Neuronal stem cell (in vitro differentiated cells): ENCODE measurements at regions not wholly inside any gene's neighbourhood (a gene's known extent, or its start where the extent isn't known, plus 50 kb on each side); places are given as distances from the start of the nearest gene placed in this dataset.

ENCODE experiments used
- DNase-seq: peaks from one replicate; pipeline ENCODE4 v3.0.0-alpha.2; 2013; ENCODE audit warnings: low spot score
- H2AFZ ChIP-seq: one replicate; pipeline ENCODE4 v1.6.1; 2013; ENCODE audit warnings: mild to moderate bottlenecking, low read length, inconsistent platforms
- H2AK5ac ChIP-seq: 2 replicates; pipeline ENCODE4 v1.6.1; 2013; ENCODE audit warnings: low read depth, mild to moderate bottlenecking, inconsistent platforms, low read length, moderate library complexity, mixed read lengths
- H2BK120ac ChIP-seq: 2 replicates; pipeline ENCODE4 v1.6.1; 2013; ENCODE audit warnings: low read depth, mild to moderate bottlenecking, inconsistent platforms, low read length, moderate library complexity, mixed read lengths
- H2BK12ac ChIP-seq: one replicate; pipeline ENCODE4 v1.6.1; 2013; ENCODE audit warnings: low read length, inconsistent platforms
- H2BK15ac ChIP-seq: 2 replicates; pipeline ENCODE4 v1.6.1; 2013; ENCODE audit warnings: mild to moderate bottlenecking, low read length, inconsistent platforms, mixed read lengths
- H2BK5ac ChIP-seq: one replicate; pipeline ENCODE4 v1.6.1; 2013; ENCODE audit warnings: inconsistent platforms, mild to moderate bottlenecking, low read length, moderate library complexity
- H3K14ac ChIP-seq: one replicate; pipeline ENCODE4 v1.6.1; 2013; ENCODE audit warnings: low read length, inconsistent platforms
- H3K18ac ChIP-seq: 2 replicates; pipeline ENCODE4 v1.6.1; 2013; ENCODE audit warnings: low read length, inconsistent platforms
- H3K23ac ChIP-seq: 2 replicates; pipeline ENCODE4 v1.6.1; 2013; ENCODE audit warnings: low read depth, mild to moderate bottlenecking, mixed read lengths, low read length, inconsistent platforms; ENCODE audit not compliant: poor library complexity
- H3K27ac ChIP-seq: replicated peaks from 3 replicates; pipeline ENCODE4 v1.5.1; 2013; ENCODE audit warnings: low read length, inconsistent platforms
- H3K27me3 ChIP-seq, 3 experiments: 2 replicates each; pipeline ENCODE4 v1.6.1; 2013; ENCODE audit warnings: low read length in 3 of 3, mild to moderate bottlenecking in 2 of 3, inconsistent platforms in 1 of 3, low read depth in 1 of 3, mixed read lengths in 1 of 3, moderate library complexity in 1 of 3; ENCODE audit not compliant: control insufficient read depth in 3 of 3, insufficient read depth in 3 of 3
- H3K36me3 ChIP-seq, 2 donors: replicated peaks in 1 of 2; 2 replicates each; pipeline ENCODE4 v1.6.1; 2013; ENCODE audit warnings: low read length in 2 of 2; ENCODE audit not compliant: control insufficient read depth in 2 of 2, insufficient read depth in 2 of 2
- H3K4ac ChIP-seq: 2 replicates; pipeline ENCODE4 v1.6.1; 2013; ENCODE audit warnings: inconsistent platforms, mild to moderate bottlenecking, low read length, moderate library complexity
- H3K4me1 ChIP-seq, 2 donors: 1 replicate in 1 of 2; 2 replicates in 1 of 2; pipeline ENCODE4 v1.6.1; 2013; ENCODE audit warnings: low read length in 2 of 2, low read depth in 1 of 2; ENCODE audit not compliant: control insufficient read depth in 2 of 2, insufficient read depth in 1 of 2
- H3K4me2 ChIP-seq: one replicate; pipeline ENCODE4 v1.6.1; 2013; ENCODE audit warnings: mild to moderate bottlenecking, low read length, inconsistent platforms; ENCODE audit not compliant: insufficient read depth, poor library complexity, severe bottlenecking
- H3K4me3 ChIP-seq, 2 donors: 2 replicates each; pipeline ENCODE4 v1.5.1; 2013; ENCODE audit warnings: low read length in 2 of 2, mild to moderate bottlenecking in 2 of 2, inconsistent platforms in 1 of 2, moderate library complexity in 1 of 2
- H3K79me1 ChIP-seq: one replicate; pipeline ENCODE4 v1.6.1; 2013; ENCODE audit warnings: low read depth, mild to moderate bottlenecking, inconsistent platforms, low read length, moderate library complexity
- H3K9ac ChIP-seq: one replicate; pipeline ENCODE4 v1.6.1; 2013; ENCODE audit warnings: mild to moderate bottlenecking, low read depth, low read length, inconsistent platforms; ENCODE audit not compliant: poor library complexity
- H3K9me3 ChIP-seq, 2 donors: replicated peaks in 1 of 2; 2 replicates each; pipeline versions ENCODE3 to v1.6.1; 2013; ENCODE audit warnings: low read length in 2 of 2, mild to moderate bottlenecking in 2 of 2, inconsistent platforms in 1 of 2, low read depth in 1 of 2, mixed read lengths in 1 of 2, moderate library complexity in 1 of 2; ENCODE audit not compliant: control insufficient read depth in 2 of 2, insufficient read depth in 1 of 2
- H4K8ac ChIP-seq: one replicate; pipeline ENCODE4 v1.6.1; 2013; ENCODE audit warnings: low read depth, mild to moderate bottlenecking, inconsistent platforms, low read length, moderate library complexity
- H4K91ac ChIP-seq: one replicate; pipeline ENCODE4 v1.6.1; 2013; ENCODE audit warnings: low read length, low read depth, mild to moderate bottlenecking, inconsistent platforms; ENCODE audit not compliant: poor library complexity
- WGBS, 2 donors: extraction: QIAGEN DNeasy Blood & Tissue Kit; methylation state at CpG; one replicate each; pipeline ENCODE4 v1.1.7; 2013; ENCODE audit warnings: missing lambda C conversion rate in 2 of 2, mixed read lengths in 1 of 2; ENCODE audit not compliant: insufficient read length in 2 of 2, insufficient replicate concordance in 1 of 2; ENCODE audit errors: extremely low coverage in 2 of 2; 5-methylcytosine and 5-hydroxymethylcytosine counted together

DNA sequence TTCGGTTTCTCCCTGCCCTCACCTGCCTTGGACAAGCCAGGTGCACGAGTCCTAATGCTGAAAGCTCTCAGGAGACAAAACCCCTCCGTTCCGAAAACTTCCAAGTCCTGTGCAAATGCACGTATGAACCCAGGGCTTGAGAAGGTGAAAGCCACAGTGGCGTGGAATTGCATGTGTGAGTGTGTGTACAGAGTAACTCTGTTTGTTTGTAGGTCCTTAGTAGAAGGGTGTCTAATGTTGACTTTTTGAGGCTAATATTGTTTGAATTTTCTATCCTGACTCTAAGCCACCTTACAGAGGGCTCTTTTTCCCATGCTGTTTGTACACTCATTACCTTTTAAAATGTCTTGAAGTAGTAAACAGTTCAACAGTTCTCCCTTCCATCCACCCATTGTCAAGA, 129.1 kb downstream of the FOXA2 start:
- no peak overlapping the region for H2BK12ac ChIP-seq
- H3K4me1 ChIP-seq: peaks cover 0 to 18% of the 10 kb centered on the region in 2 donors
- no peak for DNase-seq
- H3K4me3 ChIP-seq: no peak overlapping the region
- H3K9me3 ChIP-seq: no peaks in the 10 kb centered on the region
- H2BK15ac ChIP-seq: no peak overlapping the region
- no peak overlapping the region for H2BK120ac ChIP-seq
- H4K91ac ChIP-seq: no peak overlapping the region
- H2AK5ac ChIP-seq: no peak overlapping the region
- no peak overlapping the region for H2BK5ac ChIP-seq
- no peak overlapping the region for H3K4me2 ChIP-seq
- H3K27ac ChIP-seq: no peak overlapping the region
- H3K79me1 ChIP-seq: no peaks in the 10 kb centered on the region
- H2AFZ ChIP-seq: no peak overlapping the region
- no peak overlapping the region for H4K8ac ChIP-seq
- no peak overlapping the region for H3K18ac ChIP-seq
- H3K4ac ChIP-seq: no peak overlapping the region
- WGBS, 2 donors: no CpG with 5 or more reads among the region's 6 CpGs
- peaks cover 0 to 4% (median 0%) of the 10 kb centered on the region in 3 experiments for H3K27me3 ChIP-seq
- H3K23ac ChIP-seq: no peak overlapping the region
- H3K36me3 ChIP-seq: no peaks in the 10 kb centered on the region
- H3K14ac ChIP-seq: no peak overlapping the region
- no peak overlapping the region for H3K9ac ChIP-seq

DNA sequence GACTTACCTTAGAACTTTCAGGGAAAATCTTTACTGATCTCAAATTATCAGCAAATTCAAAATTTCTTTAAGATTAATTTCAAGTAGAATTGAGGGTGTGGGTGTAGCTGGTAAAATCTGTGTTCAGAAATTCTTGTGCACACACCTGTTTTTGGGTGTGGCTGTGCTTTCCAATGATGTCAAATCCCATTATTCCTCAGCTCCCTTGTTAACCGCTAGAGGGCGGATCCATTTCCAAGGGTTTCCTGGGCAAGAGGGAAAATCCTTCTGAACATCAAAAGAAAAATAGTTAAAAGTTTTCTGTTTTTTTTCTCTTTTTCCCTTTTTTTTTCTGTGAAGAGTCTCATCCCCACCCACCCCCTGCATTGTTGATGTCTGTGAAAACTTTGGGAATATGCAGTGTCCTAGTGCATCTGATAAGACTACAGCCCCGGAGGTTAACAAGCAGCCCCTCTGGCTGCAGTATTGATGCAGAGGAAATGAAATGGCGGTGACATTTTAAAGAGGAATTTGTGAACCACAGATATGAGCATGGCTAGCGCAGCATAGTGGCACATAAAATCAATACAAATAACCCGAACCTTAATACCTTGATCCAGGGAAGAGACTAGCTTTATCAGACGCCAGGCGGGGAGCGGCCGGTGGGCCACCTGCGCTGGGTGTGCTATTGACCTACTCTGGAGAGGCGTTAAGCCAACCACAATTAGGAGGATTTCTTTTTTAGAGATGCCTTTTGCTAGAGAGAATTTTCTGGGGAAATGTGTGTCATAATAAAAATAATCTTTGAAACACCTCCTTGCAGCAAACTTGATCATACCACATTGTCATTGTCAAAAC, 130.9 kb downstream of the FOXA2 start:
- no peak for DNase-seq
- Histone ChIP-seq H3K23ac (no peak overlapping the region), H3K4me3 (no peak overlapping the region), H3K9ac (no peak overlapping the region), H4K8ac (no peak overlapping the region), H3K14ac (no peak overlapping the region), H4K91ac (no peak overlapping the region), H2AFZ (no peak overlapping the region), H3K4ac (no peak overlapping the region), H3K4me1 (peaks cover 0 to 18% of the 10 kb centered on the region in 2 donors), H3K9me3 (no peaks in the 10 kb centered on the region), H2AK5ac (no peak overlapping the region), H3K18ac (no peak overlapping the region), H3K27ac (no peak overlapping the region), H3K79me1 (no peaks in the 10 kb centered on the region), H3K36me3 (no peaks in the 10 kb centered on the region), H2BK15ac (no peak overlapping the region), H2BK120ac (no peak overlapping the region), H2BK5ac (no peak overlapping the region), H2BK12ac (no peak overlapping the region), H3K27me3 (peaks cover 0 to 2% (median 0%) of the 10 kb centered on the region in 3 experiments), H3K4me2 (no peak overlapping the region)
- WGBS, 2 donors: no CpG with 5 or more reads among the region's 12 CpGs

DNA sequence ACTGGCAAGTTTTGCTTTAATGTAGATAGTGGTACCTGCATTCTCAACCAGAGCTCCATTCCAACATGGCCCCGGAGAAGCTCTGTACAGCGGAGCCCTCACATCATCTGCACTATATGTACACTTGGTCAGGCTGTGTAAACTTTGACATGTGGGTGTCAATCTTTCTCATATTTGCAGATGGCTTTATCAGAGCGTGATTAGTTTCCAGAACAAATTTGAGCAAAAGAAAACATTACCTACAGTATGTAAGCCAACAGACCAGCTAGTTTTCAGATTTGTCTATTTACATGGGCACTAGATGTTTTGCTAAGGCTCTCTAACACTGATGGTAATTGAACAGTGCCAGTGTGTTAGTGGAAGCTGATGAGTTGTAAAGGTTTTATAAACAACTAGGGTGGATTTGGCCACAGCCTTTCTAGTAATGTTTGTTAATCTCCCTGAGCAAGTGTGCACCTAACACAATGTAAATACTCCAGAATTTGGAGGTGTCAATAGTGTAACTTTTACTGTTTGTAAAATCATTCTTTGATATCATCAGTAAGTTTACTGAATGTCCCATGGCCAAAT, 131.8 kb downstream of the FOXA2 start:
- no peak overlapping the region for H3K4me2 ChIP-seq
- no peak overlapping the region for H2BK5ac ChIP-seq
- H4K8ac ChIP-seq: no peak overlapping the region
- H3K36me3 ChIP-seq: no peaks in the 10 kb centered on the region
- H3K4ac ChIP-seq: no peak overlapping the region
- no peaks in the 10 kb centered on the region for H3K9me3 ChIP-seq
- H3K4me3 ChIP-seq: no peak overlapping the region
- H3K14ac ChIP-seq: no peak overlapping the region
- H2BK15ac ChIP-seq: no peak overlapping the region
- no peak overlapping the region for H3K27ac ChIP-seq
- H3K27me3 ChIP-seq: peaks cover 0 to 2% (median 0%) of the 10 kb centered on the region in 3 experiments
- peaks cover 0 to 15% of the 10 kb centered on the region in 2 donors for H3K4me1 ChIP-seq
- H4K91ac ChIP-seq: no peak overlapping the region
- no peak overlapping the region for H3K23ac ChIP-seq
- H3K79me1 ChIP-seq: no peaks in the 10 kb centered on the region
- H2AFZ ChIP-seq: no peak overlapping the region
- H2AK5ac ChIP-seq: no peak overlapping the region
- WGBS, 2 donors: no CpG with 5 or more reads among the region's 3 CpGs
- no peak overlapping the region for H2BK120ac ChIP-seq
- H3K18ac ChIP-seq: no peak overlapping the region
- H2BK12ac ChIP-seq: no peak overlapping the region
- H3K9ac ChIP-seq: no peak overlapping the region
- DNase-seq: no peak

DNA sequence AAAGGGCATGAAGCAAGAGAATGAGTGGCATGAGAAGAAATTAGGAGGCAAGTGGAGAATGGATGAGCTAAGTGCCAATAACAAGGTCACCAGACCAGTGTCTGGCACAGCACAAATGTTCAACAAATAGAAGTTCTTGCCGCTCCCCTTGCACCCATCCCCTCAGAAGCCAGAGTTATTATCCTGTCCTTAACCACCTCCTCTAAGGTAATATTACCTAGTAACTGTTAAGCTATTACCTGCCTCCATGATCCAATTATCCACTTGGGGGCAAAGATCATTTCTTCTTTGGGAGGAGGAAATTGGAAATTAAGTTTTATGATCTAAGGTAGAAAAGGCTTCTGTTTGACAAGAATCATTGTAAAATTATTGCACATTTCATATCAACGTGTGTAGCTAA, 133.8 kb downstream of the FOXA2 start:
- Histone ChIP-seq H2BK12ac (no peak overlapping the region), H2BK15ac (no peak overlapping the region), H2AFZ (no peak overlapping the region), H2AK5ac (no peak overlapping the region), H2BK120ac (no peak overlapping the region), H3K4me1 (peaks cover 0 to 3% of the 10 kb centered on the region in 2 donors), H3K23ac (no peak overlapping the region), H3K4me3 (no peak overlapping the region), H3K9ac (no peak overlapping the region), H3K27ac (no peak overlapping the region), H3K14ac (no peak overlapping the region), H4K91ac (no peak overlapping the region), H3K4ac (no peak overlapping the region), H3K9me3 (no peaks in the 10 kb centered on the region), H3K36me3 (no peaks in the 10 kb centered on the region), H3K27me3 (peaks cover 0 to 2% (median 0%) of the 10 kb centered on the region in 3 experiments), H3K79me1 (no peaks in the 10 kb centered on the region), H3K18ac (no peak overlapping the region), H4K8ac (no peak overlapping the region), H3K4me2 (no peak overlapping the region), H2BK5ac (no peak overlapping the region)
- no peak for DNase-seq
- no CpG with 5 or more reads among the region's 2 CpGs for WGBS, 2 donors
